Myocyte (in vitro differentiated cells): ENCODE measurements at regions not wholly inside any gene's neighbourhood (a gene's known extent, or its start where the extent isn't known, plus 50 kb on each side); places are given as distances from the start of the nearest gene placed in this dataset.
"Not testable (repeated sequence)": the region's sequence is repeated elsewhere in the genome, so short reads cannot be mapped to it uniquely, and the experiment has no call there.

Experiments
- DNase-seq: peaks from one replicate; pipeline ENCODE4 v3.0.0-alpha.2; 2012; ENCODE audit warnings: low read depth

- DNase-seq, result peak; percentile 91
These were observed 59.0 kb upstream of the CHST15 start for GRCh38 chr10:124152139-124153022.

GRCh38 chr10:124151466-124152095 is 58.2 kb upstream of the CHST15 start:
- DNase-seq, result no peak

GRCh38 chr10:124150807-124151417 is 57.5 kb upstream of the CHST15 start:
- no peak for DNase-seq

- DNase-seq, result no peak
These were observed 56.9 kb upstream of the CHST15 start for GRCh38 chr10:124150189-124150806.

GRCh38 chr10:124149189-124150042 is 56.0 kb upstream of the CHST15 start:
- DNase-seq, result no peak

GRCh38 chr10:124148509-124149188 is 55.3 kb upstream of the CHST15 start:
- not testable (repeated sequence) for DNase-seq

- DNase-seq, result no peak
These were observed 53.1 kb upstream of the CHST15 start for GRCh38 chr10:124146483-124146882.

GRCh38 chr10:124145109-124145870 is 51.9 kb upstream of the CHST15 start:
- DNase-seq, result peak; percentile 62

GRCh38 chr10:124144536-124144935 is 51.1 kb upstream of the CHST15 start:
- DNase-seq, result no peak

- no peak for DNase-seq
These were observed 50.3 kb upstream of the CHST15 start for GRCh38 chr10:124143721-124144120.
